ENCODE measurements at regions not wholly inside any gene's neighbourhood (a gene's known extent, or its start where the extent isn't known, plus 50 kb on each side); places are given as distances from the start of the nearest gene placed in this dataset.

- CTCF ChIA-PET: no interaction called here
- POLR2A ChIA-PET (ENCODE audit: low non-redundant PET): no interaction called here
- TF ChIP-seq, protein P1, sequence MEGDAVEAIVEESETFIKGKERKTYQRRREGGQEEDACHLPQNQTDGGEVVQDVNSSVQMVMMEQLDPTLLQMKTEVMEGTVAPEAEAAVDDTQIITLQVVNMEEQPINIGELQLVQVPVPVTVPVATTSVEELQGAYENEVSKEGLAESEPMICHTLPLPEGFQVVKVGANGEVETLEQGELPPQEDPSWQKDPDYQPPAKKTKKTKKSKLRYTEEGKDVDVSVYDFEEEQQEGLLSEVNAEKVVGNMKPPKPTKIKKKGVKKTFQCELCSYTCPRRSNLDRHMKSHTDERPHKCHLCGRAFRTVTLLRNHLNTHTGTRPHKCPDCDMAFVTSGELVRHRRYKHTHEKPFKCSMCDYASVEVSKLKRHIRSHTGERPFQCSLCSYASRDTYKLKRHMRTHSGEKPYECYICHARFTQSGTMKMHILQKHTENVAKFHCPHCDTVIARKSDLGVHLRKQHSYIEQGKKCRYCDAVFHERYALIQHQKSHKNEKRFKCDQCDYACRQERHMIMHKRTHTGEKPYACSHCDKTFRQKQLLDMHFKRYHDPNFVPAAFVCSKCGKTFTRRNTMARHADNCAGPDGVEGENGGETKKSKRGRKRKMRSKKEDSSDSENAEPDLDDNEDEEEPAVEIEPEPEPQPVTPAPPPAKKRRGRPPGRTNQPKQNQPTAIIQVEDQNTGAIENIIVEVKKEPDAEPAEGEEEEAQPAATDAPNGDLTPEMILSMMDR (conservative IDR thresholded peaks at IDR 0.05; ENCODE audit: low read depth): no peak
- no peak for DNase-seq (ENCODE audit: low spot score)
- H3K27ac ChIP-seq: no peak overlapping the region
Observed at GRCh38 chr2:146161256-146161882, 1641.5 kb upstream of the ZEB2 start.

DNA sequence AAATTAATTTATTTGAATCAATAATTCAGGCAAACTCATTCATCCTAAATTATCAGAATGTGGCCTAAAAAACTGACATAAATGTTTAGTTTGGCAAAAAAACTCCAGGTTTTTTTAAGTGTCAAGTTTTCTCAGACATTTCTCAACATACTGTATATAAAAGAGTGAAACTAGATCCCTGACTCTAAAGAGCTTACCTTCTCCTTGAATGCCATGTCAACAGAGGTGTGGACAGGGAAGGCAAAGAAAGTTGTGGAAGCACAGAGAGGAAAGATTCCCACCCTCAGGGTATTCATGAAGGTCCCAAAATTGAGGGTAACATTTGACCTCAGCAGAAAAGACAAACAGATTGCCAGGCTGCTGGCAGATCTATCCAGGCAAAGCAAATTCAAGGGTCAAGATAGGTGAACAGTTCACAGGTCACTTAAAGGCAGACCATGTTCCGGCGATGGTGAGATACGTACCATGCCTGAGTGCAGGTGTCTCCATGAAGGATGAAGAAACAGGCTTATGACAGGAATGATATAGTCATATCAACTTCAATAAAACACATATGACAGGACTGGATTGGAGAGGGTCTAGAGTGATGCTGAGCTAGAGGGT is 1638.3 kb upstream of the ZEB2 start:
- CTCF ChIA-PET: interaction anchor here (0.7 kb wide), 1 partner anchor 16 kb away, joined by 3 read pairs; no protein-coding TSS in a partner anchor
- POLR2A ChIA-PET (ENCODE audit: low non-redundant PET): no interaction called here
- TF ChIP-seq, protein P1 (conservative IDR thresholded peaks at IDR 0.05; ENCODE audit: low read depth): no peak
- no peak overlapping the region for H3K27ac ChIP-seq
- DNase-seq (ENCODE audit: low spot score): no peak

GRCh38 chr2:146147448-146148012 is 1627.6 kb upstream of the ZEB2 start:
- TF ChIP-seq, protein P1 (conservative IDR thresholded peaks at IDR 0.05; ENCODE audit: low read depth): no peak
- H3K27ac ChIP-seq: no peak overlapping the region
- ChIA-PET POLR2A (ENCODE audit: low non-redundant PET) (no interaction called here), CTCF (no interaction called here)
- no peak for DNase-seq (ENCODE audit: low spot score)

GRCh38 chr2:146143971-146144370 is 1624.1 kb upstream of the ZEB2 start:
- ChIA-PET CTCF (interaction anchor here (0.6 kb wide), 1 partner anchor 896 kb away, joined by 3 read pairs; no protein-coding TSS in a partner anchor), POLR2A (ENCODE audit: low non-redundant PET) (no interaction called here)
- TF ChIP-seq, protein P1 (conservative IDR thresholded peaks at IDR 0.05; ENCODE audit: low read depth): no peak
- H3K27ac ChIP-seq: no peak overlapping the region
- no peak for DNase-seq (ENCODE audit: low spot score)

GRCh38 chr2:146138820-146139219 is 1618.9 kb upstream of the ZEB2 start:
- CTCF ChIA-PET: no interaction called here
- no peak overlapping the region for H3K27ac ChIP-seq
- TF ChIP-seq, protein P1 (conservative IDR thresholded peaks at IDR 0.05; ENCODE audit: low read depth): no peak
- POLR2A ChIA-PET (ENCODE audit: low non-redundant PET): no interaction called here
- no peak for DNase-seq (ENCODE audit: low spot score)

DNA sequence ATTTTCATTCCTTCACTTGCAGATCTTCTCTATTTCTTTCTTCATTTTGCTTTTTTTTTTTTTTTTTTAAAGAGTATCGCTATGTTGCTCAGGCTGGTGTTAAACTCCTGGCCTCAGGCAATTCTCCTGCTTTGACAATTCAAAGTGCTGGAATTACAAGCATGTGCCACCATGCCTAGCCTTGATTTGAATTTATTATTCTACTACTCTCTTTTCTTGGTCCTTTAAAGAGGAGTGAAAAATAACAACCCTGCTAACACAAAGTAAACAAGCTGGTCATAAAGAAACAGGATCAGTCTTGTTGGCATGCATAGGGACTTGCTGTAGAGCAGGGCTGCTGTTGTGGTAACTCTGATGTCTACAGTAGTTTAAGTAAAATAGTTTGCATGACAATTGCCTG is 1615.3 kb upstream of the ZEB2 start:
- CTCF ChIA-PET: interaction anchor here (0.7 kb wide), 1 partner anchor 459 kb away, joined by 5 read pairs; no protein-coding TSS in a partner anchor
- POLR2A ChIA-PET (ENCODE audit: low non-redundant PET): no interaction called here
- TF ChIP-seq, protein P1 (conservative IDR thresholded peaks at IDR 0.05; ENCODE audit: low read depth): no peak
- no peak overlapping the region for H3K27ac ChIP-seq
- no peak for DNase-seq (ENCODE audit: low spot score)
